ENCODE measurements at regions not wholly inside any gene's neighbourhood (a gene's known extent, or its start where the extent isn't known, plus 50 kb on each side); places are given as distances from the start of the nearest gene placed in this dataset.

- H3K4me2 ChIP-seq (ENCODE audit: low read length): peak overlapping the region; percentile 83
- no peaks in the 10 kb centered on the region for H3K27me3 ChIP-seq (ENCODE audit: low read depth, low read length)
- H3K9me3 ChIP-seq (ENCODE audit: insufficient read depth, low read length): no peaks in the 10 kb centered on the region
- peaks cover 9% of the 10 kb centered on the region for H3K4me1 ChIP-seq (ENCODE audit: low read length)
- H3K9ac ChIP-seq (ENCODE audit: low read length): peak overlapping the region; percentile 36
- H2AFZ ChIP-seq (ENCODE audit: low read depth, low read length): peak overlapping the region; percentile 89
- H3K36me3 ChIP-seq (replicated peaks; ENCODE audit: low read depth, low read length): no peaks in the 10 kb centered on the region
- no peaks in the 10 kb centered on the region for H4K20me1 ChIP-seq (ENCODE audit: insufficient read depth, low read length)
- peak overlapping the region; percentile 41 for H3K27ac ChIP-seq (ENCODE audit: low read length)
- H3K4me3 ChIP-seq (ENCODE audit: low read length): peak overlapping the region; percentile 65
- TF ChIP-seq EZH2phosphoT487 (IDR thresholded peaks at IDR 0.05; ENCODE audit: low read depth) (no peak), CTCF (IDR thresholded peaks at IDR 0.05; ENCODE audit: low read depth, low read length) (peak; percentile 90)
- no peaks in the 10 kb centered on the region for H3K79me2 ChIP-seq (ENCODE audit: low read length)
These were observed 312.2 kb downstream of the LRATD1 start for GRCh38 chr2:14944562-14945346.

GRCh38 chr2:14951569-14952285 lies 319.2 kb downstream of the LRATD1 start:
- no peaks in the 10 kb centered on the region for H4K20me1 ChIP-seq (ENCODE audit: insufficient read depth, low read length)
- no peak overlapping the region for H3K4me2 ChIP-seq (ENCODE audit: low read length)
- H3K79me2 ChIP-seq (ENCODE audit: low read length): no peaks in the 10 kb centered on the region
- H3K9ac ChIP-seq (ENCODE audit: low read length): no peak overlapping the region
- no peaks in the 10 kb centered on the region for H3K27me3 ChIP-seq (ENCODE audit: low read depth, low read length)
- no peak for TF ChIP-seq EZH2phosphoT487 (IDR thresholded peaks at IDR 0.05; ENCODE audit: low read depth)
- no peak for TF ChIP-seq CTCF (IDR thresholded peaks at IDR 0.05; ENCODE audit: low read depth, low read length)
- no peak overlapping the region for H2AFZ ChIP-seq (ENCODE audit: low read depth, low read length)
- H3K4me3 ChIP-seq (ENCODE audit: low read length): no peak overlapping the region
- H3K9me3 ChIP-seq (ENCODE audit: insufficient read depth, low read length): no peaks in the 10 kb centered on the region
- H3K36me3 ChIP-seq (replicated peaks; ENCODE audit: low read depth, low read length): no peaks in the 10 kb centered on the region
- H3K27ac ChIP-seq (ENCODE audit: low read length): no peak overlapping the region
- H3K4me1 ChIP-seq (ENCODE audit: low read length): no peaks in the 10 kb centered on the region

- H3K27ac ChIP-seq (ENCODE audit: low read length): no peak overlapping the region
- H3K79me2 ChIP-seq (ENCODE audit: low read length): no peaks in the 10 kb centered on the region
- no peak overlapping the region for H3K9ac ChIP-seq (ENCODE audit: low read length)
- no peak overlapping the region for H3K4me2 ChIP-seq (ENCODE audit: low read length)
- TF ChIP-seq CTCF (IDR thresholded peaks at IDR 0.05; ENCODE audit: low read depth, low read length): no peak
- TF ChIP-seq EZH2phosphoT487 (IDR thresholded peaks at IDR 0.05; ENCODE audit: low read depth): no peak
- no peak overlapping the region for H2AFZ ChIP-seq (ENCODE audit: low read depth, low read length)
- no peaks in the 10 kb centered on the region for H4K20me1 ChIP-seq (ENCODE audit: insufficient read depth, low read length)
- H3K36me3 ChIP-seq (replicated peaks; ENCODE audit: low read depth, low read length): no peaks in the 10 kb centered on the region
- no peak overlapping the region for H3K4me3 ChIP-seq (ENCODE audit: low read length)
- H3K4me1 ChIP-seq (ENCODE audit: low read length): no peaks in the 10 kb centered on the region
- no peaks in the 10 kb centered on the region for H3K9me3 ChIP-seq (ENCODE audit: insufficient read depth, low read length)
- H3K27me3 ChIP-seq (ENCODE audit: low read depth, low read length): no peaks in the 10 kb centered on the region
These were observed 320.0 kb downstream of the LRATD1 start for GRCh38 chr2:14952400-14952963.

- Histone ChIP-seq H3K4me3 (ENCODE audit: low read length) (no peak overlapping the region), H3K9me3 (ENCODE audit: insufficient read depth, low read length) (no peaks in the 10 kb centered on the region), H3K27me3 (ENCODE audit: low read depth, low read length) (no peaks in the 10 kb centered on the region), H3K4me2 (ENCODE audit: low read length) (no peak overlapping the region), H4K20me1 (ENCODE audit: insufficient read depth, low read length) (no peaks in the 10 kb centered on the region), H3K79me2 (ENCODE audit: low read length) (no peaks in the 10 kb centered on the region), H2AFZ (ENCODE audit: low read depth, low read length) (no peak overlapping the region), H3K27ac (ENCODE audit: low read length) (no peak overlapping the region), H3K9ac (ENCODE audit: low read length) (no peak overlapping the region), H3K4me1 (ENCODE audit: low read length) (no peaks in the 10 kb centered on the region), H3K36me3 (replicated peaks; ENCODE audit: low read depth, low read length) (no peaks in the 10 kb centered on the region)
- TF ChIP-seq EZH2phosphoT487 (IDR thresholded peaks at IDR 0.05; ENCODE audit: low read depth) (no peak), CTCF (IDR thresholded peaks at IDR 0.05; ENCODE audit: low read depth, low read length) (no peak)
These were observed 328.3 kb downstream of the LRATD1 start for GRCh38 chr2:14960686-14961324.
